HG03521 (cell line): ENCODE measurements at regions not wholly inside any gene's neighbourhood (a gene's known extent, or its start where the extent isn't known, plus 50 kb on each side); places are given as distances from the start of the nearest gene placed in this dataset.

Experiments
- ATAC-seq: cut with Tn5 transposase; IDR thresholded peaks from one replicate; pipeline ENCODE4 v1.9.1; 2021; ENCODE audit warnings: mild to moderate bottlenecking, moderate library complexity; ENCODE audit not compliant: unreplicated experiment

GRCh38 chr5:142384014-142384413, 59.2 kb upstream of the SPRY4 start:
- ATAC-seq, result no peak

- no peak for ATAC-seq
Measured at GRCh38 chr5:142382186-142382585, 57.4 kb upstream of the SPRY4 start.

GRCh38 chr5:142378737-142379634, 54.2 kb upstream of the SPRY4 start:
- ATAC-seq, result no peak

GRCh38 chr5:142375944-142376411, 51.2 kb upstream of the SPRY4 start:
- no peak for ATAC-seq
